Nephron (organoid): ENCODE measurements at regions not wholly inside any gene's neighbourhood (a gene's known extent, or its start where the extent isn't known, plus 50 kb on each side); places are given as distances from the start of the nearest gene placed in this dataset.

Experiments
- H3K27ac Mint-ChIP-seq, 3 experiments: 2 replicates each; pipeline ENCODE4 v1.8.0; 2020; ENCODE audit warnings: mixed read lengths in 3 of 3, mild to moderate bottlenecking in 2 of 3, moderate library complexity in 1 of 3
- H3K27me3 Mint-ChIP-seq: 2 replicates; pipeline ENCODE4 v1.8.0; 2021; ENCODE audit warnings: low read depth, mild to moderate bottlenecking, moderate library complexity, mixed read lengths
- H3K36me3 Mint-ChIP-seq: 2 replicates; pipeline ENCODE4 v1.8.0; 2020; ENCODE audit warnings: low read depth, mixed read lengths
- H3K4me1 Mint-ChIP-seq: 2 replicates; pipeline ENCODE4 v1.8.0; 2020; ENCODE audit warnings: mixed read lengths
- H3K4me3 Mint-ChIP-seq, 3 experiments: 2 replicates each; pipeline ENCODE4 v1.8.0; 2020; ENCODE audit warnings: mild to moderate bottlenecking in 3 of 3, mixed read lengths in 3 of 3, moderate library complexity in 2 of 3
- H3K9me3 Mint-ChIP-seq: 2 replicates; pipeline ENCODE4 v1.8.0; 2020; ENCODE audit warnings: mixed read lengths
- TF ChIP-seq, protein P1 (sequence below), 3 experiments: fragments of 200-600 bp; sonication (generic); IDR thresholded peaks; one replicate each; pipeline ENCODE4 v1.5.0; 2021; ENCODE audit warnings: antibody characterized with exemption in 3 of 3; ENCODE audit not compliant: unreplicated experiment in 3 of 3

GRCh38 chr3:22542311-22542710, 660.8 kb upstream of the UBE2E2 start:
- Mint-ChIP-seq H3K4me1 (no peaks in the 10 kb centered on the region), H3K4me3 (no peak overlapping the region), H3K27ac (no peak overlapping the region), H3K36me3 (no peaks in the 10 kb centered on the region), H3K9me3 (no peaks in the 10 kb centered on the region), H3K27me3 (peaks cover 8% of the 10 kb centered on the region)
- TF ChIP-seq, protein P1, sequence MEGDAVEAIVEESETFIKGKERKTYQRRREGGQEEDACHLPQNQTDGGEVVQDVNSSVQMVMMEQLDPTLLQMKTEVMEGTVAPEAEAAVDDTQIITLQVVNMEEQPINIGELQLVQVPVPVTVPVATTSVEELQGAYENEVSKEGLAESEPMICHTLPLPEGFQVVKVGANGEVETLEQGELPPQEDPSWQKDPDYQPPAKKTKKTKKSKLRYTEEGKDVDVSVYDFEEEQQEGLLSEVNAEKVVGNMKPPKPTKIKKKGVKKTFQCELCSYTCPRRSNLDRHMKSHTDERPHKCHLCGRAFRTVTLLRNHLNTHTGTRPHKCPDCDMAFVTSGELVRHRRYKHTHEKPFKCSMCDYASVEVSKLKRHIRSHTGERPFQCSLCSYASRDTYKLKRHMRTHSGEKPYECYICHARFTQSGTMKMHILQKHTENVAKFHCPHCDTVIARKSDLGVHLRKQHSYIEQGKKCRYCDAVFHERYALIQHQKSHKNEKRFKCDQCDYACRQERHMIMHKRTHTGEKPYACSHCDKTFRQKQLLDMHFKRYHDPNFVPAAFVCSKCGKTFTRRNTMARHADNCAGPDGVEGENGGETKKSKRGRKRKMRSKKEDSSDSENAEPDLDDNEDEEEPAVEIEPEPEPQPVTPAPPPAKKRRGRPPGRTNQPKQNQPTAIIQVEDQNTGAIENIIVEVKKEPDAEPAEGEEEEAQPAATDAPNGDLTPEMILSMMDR (IDR thresholded peaks at IDR 0.05; ENCODE audit: unreplicated experiment in 3 of 3), result no peak

DNA sequence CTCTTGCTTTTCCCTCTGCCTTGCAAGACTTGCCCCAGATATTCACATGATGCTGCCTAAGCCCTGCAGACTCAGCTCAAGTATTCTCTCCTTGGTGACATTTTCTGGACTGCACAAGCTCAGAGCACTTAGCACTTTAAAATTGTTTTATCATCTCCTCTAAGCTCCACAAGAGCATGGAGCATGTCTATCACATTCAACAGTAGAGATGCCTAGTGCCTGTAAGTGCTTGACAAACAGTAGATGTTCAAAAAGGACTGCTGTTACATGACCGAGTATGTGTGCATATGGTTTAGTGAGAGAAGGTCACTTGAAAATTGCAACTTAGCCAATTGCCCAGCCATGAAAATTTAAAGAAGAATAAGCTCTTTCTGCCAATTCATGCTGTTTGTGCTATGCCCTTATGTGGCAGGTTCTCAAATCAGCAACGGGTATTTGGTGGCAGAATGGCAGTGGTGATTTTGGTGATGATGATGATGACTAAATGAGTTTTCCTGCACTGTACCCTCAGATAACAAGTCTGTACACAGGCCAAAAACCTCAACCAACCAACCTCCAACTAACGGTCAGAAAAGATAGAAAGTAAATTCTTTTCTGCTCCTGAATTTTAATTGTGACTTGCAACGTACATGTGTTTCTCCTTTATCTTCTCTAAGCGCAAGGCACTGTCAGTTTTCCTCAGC, 647.2 kb upstream of the UBE2E2 start:
- H3K4me1 Mint-ChIP-seq, result no peaks in the 10 kb centered on the region
- no peaks in the 10 kb centered on the region for H3K9me3 Mint-ChIP-seq
- H3K36me3 Mint-ChIP-seq, result no peaks in the 10 kb centered on the region
- TF ChIP-seq, protein P1 (IDR thresholded peaks at IDR 0.05; ENCODE audit: unreplicated experiment in 3 of 3), result no peak
- H3K4me3 Mint-ChIP-seq, result no peak overlapping the region
- H3K27ac Mint-ChIP-seq, result no peak overlapping the region
- H3K27me3 Mint-ChIP-seq, result peaks cover 5% of the 10 kb centered on the region

DNA sequence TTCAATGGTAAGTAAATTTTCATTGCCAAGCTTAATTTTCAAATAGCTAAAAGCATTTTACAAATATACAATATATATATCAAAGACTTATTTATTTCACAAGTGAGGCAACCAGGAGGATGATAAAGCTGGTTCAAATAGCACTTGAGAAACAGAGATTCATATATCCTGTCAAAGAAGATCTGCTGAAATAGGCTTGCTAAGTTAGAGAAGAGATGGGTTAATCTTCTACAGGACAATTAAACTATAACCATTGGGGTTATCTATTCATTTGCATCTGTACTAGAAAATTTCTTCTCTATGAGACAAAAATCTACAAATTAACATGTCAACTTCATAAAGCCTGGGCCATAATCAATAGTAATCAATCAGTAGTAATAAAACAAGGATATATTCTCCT, 637.7 kb upstream of the UBE2E2 start:
- Mint-ChIP-seq H3K27me3 (peaks cover 6% of the 10 kb centered on the region), H3K4me3 (no peak overlapping the region), H3K36me3 (no peaks in the 10 kb centered on the region), H3K4me1 (no peaks in the 10 kb centered on the region), H3K27ac (no peak overlapping the region), H3K9me3 (no peaks in the 10 kb centered on the region)
- TF ChIP-seq, protein P1 (IDR thresholded peaks at IDR 0.05; ENCODE audit: unreplicated experiment in 3 of 3), result no peak

GRCh38 chr3:22568285-22568684, 634.8 kb upstream of the UBE2E2 start:
- Mint-ChIP-seq H3K4me3 (no peak overlapping the region), H3K27ac (no peak overlapping the region), H3K4me1 (no peaks in the 10 kb centered on the region), H3K36me3 (no peaks in the 10 kb centered on the region), H3K27me3 (peaks cover 6% of the 10 kb centered on the region), H3K9me3 (no peaks in the 10 kb centered on the region)
- TF ChIP-seq, protein P1 (IDR thresholded peaks at IDR 0.05; ENCODE audit: unreplicated experiment in 3 of 3), result no peak

GRCh38 chr3:22569570-22569969, 633.6 kb upstream of the UBE2E2 start:
- Mint-ChIP-seq H3K27ac (no peak overlapping the region), H3K27me3 (no peaks in the 10 kb centered on the region), H3K4me1 (no peaks in the 10 kb centered on the region), H3K4me3 (no peak overlapping the region), H3K9me3 (no peaks in the 10 kb centered on the region), H3K36me3 (no peaks in the 10 kb centered on the region)
- TF ChIP-seq, protein P1 (IDR thresholded peaks at IDR 0.05; ENCODE audit: unreplicated experiment in 3 of 3), result no peak

DNA sequence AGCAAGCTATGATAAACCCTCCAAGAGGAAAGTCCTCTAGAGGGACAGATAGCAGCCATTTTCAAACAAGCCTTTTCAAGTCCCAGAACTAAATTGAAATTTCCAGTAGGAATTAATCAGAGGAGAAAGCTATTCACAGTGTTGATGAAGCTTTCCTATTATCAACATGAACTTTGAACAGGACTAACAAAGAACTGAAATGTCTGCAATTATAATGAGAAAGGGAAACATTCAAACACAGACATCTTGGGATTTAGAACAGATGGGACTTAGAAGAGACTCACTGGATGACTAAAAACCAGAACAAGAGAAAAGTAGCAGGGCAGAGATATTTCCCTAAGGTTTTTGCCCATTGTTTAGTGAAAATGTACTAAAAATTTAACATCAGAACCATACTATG, 622.1 kb upstream of the UBE2E2 start:
- Mint-ChIP-seq H3K4me1 (peaks cover 2% of the 10 kb centered on the region), H3K9me3 (peaks cover 3% of the 10 kb centered on the region), H3K27ac (no peak overlapping the region), H3K27me3 (peaks cover 9% of the 10 kb centered on the region), H3K4me3 (no peak overlapping the region), H3K36me3 (no peaks in the 10 kb centered on the region)
- TF ChIP-seq, protein P1 (IDR thresholded peaks at IDR 0.05; ENCODE audit: unreplicated experiment in 3 of 3), result no peak
